ENCODE measurements at regions not wholly inside any gene's neighbourhood (a gene's known extent, or its start where the extent isn't known, plus 50 kb on each side); places are given as distances from the start of the nearest gene placed in this dataset.

- Mint-ChIP-seq H3K9me3 (ENCODE audit: low read depth) (no peaks in the 10 kb centered on the region), H3K27ac (no peak overlapping the region), H3K27me3 (no peaks in the 10 kb centered on the region), H3K36me3 (ENCODE audit: insufficient read depth) (no peaks in the 10 kb centered on the region), H3K4me3 (ENCODE audit: low read depth) (no peak overlapping the region), H3K4me1 (ENCODE audit: low read depth) (peaks cover 2% of the 10 kb centered on the region)
- no peak for TF ChIP-seq CTCF (IDR thresholded peaks at IDR 0.05; ENCODE audit: unreplicated experiment)
- no peak for DNase-seq (ENCODE audit: low spot score, unreplicated experiment)
These were observed 414.1 kb upstream of the MEF2C start for GRCh38 chr5:89297066-89297465.

- H3K4me3 Mint-ChIP-seq (ENCODE audit: low read depth) = no peak overlapping the region
- H3K36me3 Mint-ChIP-seq (ENCODE audit: insufficient read depth) = no peaks in the 10 kb centered on the region
- DNase-seq (ENCODE audit: low spot score, unreplicated experiment) = no peak
- no peak overlapping the region for H3K27ac Mint-ChIP-seq
- H3K27me3 Mint-ChIP-seq = no peaks in the 10 kb centered on the region
- no peaks in the 10 kb centered on the region for H3K9me3 Mint-ChIP-seq (ENCODE audit: low read depth)
- no peak for TF ChIP-seq CTCF (IDR thresholded peaks at IDR 0.05; ENCODE audit: unreplicated experiment)
- H3K4me1 Mint-ChIP-seq (ENCODE audit: low read depth) = peaks cover 8% of the 10 kb centered on the region
These were observed 410.8 kb upstream of the MEF2C start for GRCh38 chr5:89293810-89294209.

GRCh38 chr5:89292487-89292886, 409.5 kb upstream of the MEF2C start:
- TF ChIP-seq CTCF (IDR thresholded peaks at IDR 0.05; ENCODE audit: unreplicated experiment) = no peak
- H3K27ac Mint-ChIP-seq = no peak overlapping the region
- no peak for DNase-seq (ENCODE audit: low spot score, unreplicated experiment)
- no peaks in the 10 kb centered on the region for H3K36me3 Mint-ChIP-seq (ENCODE audit: insufficient read depth)
- H3K27me3 Mint-ChIP-seq = no peaks in the 10 kb centered on the region
- peaks cover 8% of the 10 kb centered on the region for H3K4me1 Mint-ChIP-seq (ENCODE audit: low read depth)
- no peak overlapping the region for H3K4me3 Mint-ChIP-seq (ENCODE audit: low read depth)
- no peaks in the 10 kb centered on the region for H3K9me3 Mint-ChIP-seq (ENCODE audit: low read depth)

- no peak for DNase-seq (ENCODE audit: low spot score, unreplicated experiment)
- no peaks in the 10 kb centered on the region for H3K36me3 Mint-ChIP-seq (ENCODE audit: insufficient read depth)
- no peaks in the 10 kb centered on the region for H3K9me3 Mint-ChIP-seq (ENCODE audit: low read depth)
- no peak overlapping the region for H3K27ac Mint-ChIP-seq
- no peaks in the 10 kb centered on the region for H3K27me3 Mint-ChIP-seq
- TF ChIP-seq CTCF (IDR thresholded peaks at IDR 0.05; ENCODE audit: unreplicated experiment) = no peak
- H3K4me1 Mint-ChIP-seq (ENCODE audit: low read depth) = peaks cover 10% of the 10 kb centered on the region
- H3K4me3 Mint-ChIP-seq (ENCODE audit: low read depth) = no peak overlapping the region
These were observed 406.6 kb upstream of the MEF2C start for GRCh38 chr5:89289604-89290003.

GRCh38 chr5:89287964-89288363, 405.0 kb upstream of the MEF2C start:
- no peak for DNase-seq (ENCODE audit: low spot score, unreplicated experiment)
- H3K4me3 Mint-ChIP-seq (ENCODE audit: low read depth) = no peak overlapping the region
- no peak for TF ChIP-seq CTCF (IDR thresholded peaks at IDR 0.05; ENCODE audit: unreplicated experiment)
- H3K27me3 Mint-ChIP-seq = no peaks in the 10 kb centered on the region
- no peak overlapping the region for H3K27ac Mint-ChIP-seq
- no peaks in the 10 kb centered on the region for H3K9me3 Mint-ChIP-seq (ENCODE audit: low read depth)
- H3K36me3 Mint-ChIP-seq (ENCODE audit: insufficient read depth) = no peaks in the 10 kb centered on the region
- peaks cover 12% of the 10 kb centered on the region for H3K4me1 Mint-ChIP-seq (ENCODE audit: low read depth)
